WTC11 (cell line): ENCODE measurements at regions not wholly inside any gene's neighbourhood (a gene's known extent, or its start where the extent isn't known, plus 50 kb on each side); places are given as distances from the start of the nearest gene placed in this dataset.

Experiments used
- NFE2L1 ChIP-seq: sonication (generic); formaldehyde crosslinking; IDR thresholded peaks from 2 replicates; pipeline ENCODE4 v1.8.1; 2023; ENCODE audit warnings: missing genetic modification reagents
- TF ChIP-seq, protein P1 (sequence below): fragments of 200-600 bp; IDR thresholded peaks from 2 replicates; pipeline ENCODE4 v1.8.0; 2022; ENCODE audit warnings: antibody characterized with exemption
- TF ChIP-seq, protein P2 (sequence below): sonication (generic); formaldehyde crosslinking; conservative IDR thresholded peaks from 2 replicates; pipeline ENCODE4 v1.8.1; 2023; ENCODE audit warnings: mild to moderate bottlenecking, low read depth, missing genetic modification reagents, moderate library complexity
- TF ChIP-seq, protein P3 (sequence below): sonication (generic); formaldehyde crosslinking; conservative IDR thresholded peaks from 2 replicates; pipeline ENCODE4 v1.8.1; 2022; ENCODE audit warnings: mild to moderate bottlenecking, missing genetic modification reagents

DNA sequence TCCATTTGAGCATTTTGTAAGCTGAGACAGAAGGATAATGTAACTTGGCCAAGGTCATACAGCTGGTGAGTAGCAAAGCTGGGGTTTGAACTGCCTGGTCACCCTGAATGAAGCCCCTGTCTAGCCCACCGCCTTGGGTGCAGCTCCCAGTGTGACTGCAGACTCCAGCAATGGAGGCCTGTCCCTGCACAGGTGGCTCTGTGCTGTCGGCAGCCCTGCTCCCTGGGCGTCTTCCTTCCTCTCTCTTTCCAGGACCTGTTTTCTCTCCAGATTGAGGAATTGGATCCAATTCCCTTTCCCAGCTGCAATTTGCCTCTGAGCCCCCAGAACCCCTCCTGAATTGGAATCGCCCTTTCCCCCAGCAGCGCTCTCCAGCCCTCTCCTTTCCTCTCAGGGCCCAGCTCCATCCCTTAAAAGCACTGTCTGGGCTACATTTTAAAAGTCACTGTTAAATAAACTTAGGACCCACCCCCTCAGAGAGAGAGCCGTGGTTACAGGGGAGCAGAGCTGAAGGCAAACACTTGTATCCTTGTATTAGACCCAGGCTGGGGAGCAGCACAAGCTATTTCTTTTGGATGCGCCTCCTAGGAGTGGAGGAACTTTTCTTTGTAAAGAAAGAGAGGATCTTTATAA is 161.4 kb upstream of the LMO4 start:
- TF ChIP-seq, protein P1, sequence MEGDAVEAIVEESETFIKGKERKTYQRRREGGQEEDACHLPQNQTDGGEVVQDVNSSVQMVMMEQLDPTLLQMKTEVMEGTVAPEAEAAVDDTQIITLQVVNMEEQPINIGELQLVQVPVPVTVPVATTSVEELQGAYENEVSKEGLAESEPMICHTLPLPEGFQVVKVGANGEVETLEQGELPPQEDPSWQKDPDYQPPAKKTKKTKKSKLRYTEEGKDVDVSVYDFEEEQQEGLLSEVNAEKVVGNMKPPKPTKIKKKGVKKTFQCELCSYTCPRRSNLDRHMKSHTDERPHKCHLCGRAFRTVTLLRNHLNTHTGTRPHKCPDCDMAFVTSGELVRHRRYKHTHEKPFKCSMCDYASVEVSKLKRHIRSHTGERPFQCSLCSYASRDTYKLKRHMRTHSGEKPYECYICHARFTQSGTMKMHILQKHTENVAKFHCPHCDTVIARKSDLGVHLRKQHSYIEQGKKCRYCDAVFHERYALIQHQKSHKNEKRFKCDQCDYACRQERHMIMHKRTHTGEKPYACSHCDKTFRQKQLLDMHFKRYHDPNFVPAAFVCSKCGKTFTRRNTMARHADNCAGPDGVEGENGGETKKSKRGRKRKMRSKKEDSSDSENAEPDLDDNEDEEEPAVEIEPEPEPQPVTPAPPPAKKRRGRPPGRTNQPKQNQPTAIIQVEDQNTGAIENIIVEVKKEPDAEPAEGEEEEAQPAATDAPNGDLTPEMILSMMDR, result no peak
- TF ChIP-seq, protein P2, sequence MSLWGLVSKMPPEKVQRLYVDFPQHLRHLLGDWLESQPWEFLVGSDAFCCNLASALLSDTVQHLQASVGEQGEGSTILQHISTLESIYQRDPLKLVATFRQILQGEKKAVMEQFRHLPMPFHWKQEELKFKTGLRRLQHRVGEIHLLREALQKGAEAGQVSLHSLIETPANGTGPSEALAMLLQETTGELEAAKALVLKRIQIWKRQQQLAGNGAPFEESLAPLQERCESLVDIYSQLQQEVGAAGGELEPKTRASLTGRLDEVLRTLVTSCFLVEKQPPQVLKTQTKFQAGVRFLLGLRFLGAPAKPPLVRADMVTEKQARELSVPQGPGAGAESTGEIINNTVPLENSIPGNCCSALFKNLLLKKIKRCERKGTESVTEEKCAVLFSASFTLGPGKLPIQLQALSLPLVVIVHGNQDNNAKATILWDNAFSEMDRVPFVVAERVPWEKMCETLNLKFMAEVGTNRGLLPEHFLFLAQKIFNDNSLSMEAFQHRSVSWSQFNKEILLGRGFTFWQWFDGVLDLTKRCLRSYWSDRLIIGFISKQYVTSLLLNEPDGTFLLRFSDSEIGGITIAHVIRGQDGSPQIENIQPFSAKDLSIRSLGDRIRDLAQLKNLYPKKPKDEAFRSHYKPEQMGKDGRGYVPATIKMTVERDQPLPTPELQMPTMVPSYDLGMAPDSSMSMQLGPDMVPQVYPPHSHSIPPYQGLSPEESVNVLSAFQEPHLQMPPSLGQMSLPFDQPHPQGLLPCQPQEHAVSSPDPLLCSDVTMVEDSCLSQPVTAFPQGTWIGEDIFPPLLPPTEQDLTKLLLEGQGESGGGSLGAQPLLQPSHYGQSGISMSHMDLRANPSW (CRISPR knock-in tag), result no peak
- TF ChIP-seq, protein P3, sequence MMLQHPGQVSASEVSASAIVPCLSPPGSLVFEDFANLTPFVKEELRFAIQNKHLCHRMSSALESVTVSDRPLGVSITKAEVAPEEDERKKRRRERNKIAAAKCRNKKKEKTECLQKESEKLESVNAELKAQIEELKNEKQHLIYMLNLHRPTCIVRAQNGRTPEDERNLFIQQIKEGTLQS (CRISPR knock-in tag), result no peak
- TF ChIP-seq NFE2L1, result no peak
